AML-193 (cell line): ENCODE measurements at regions not wholly inside any gene's neighbourhood (a gene's known extent, or its start where the extent isn't known, plus 50 kb on each side); places are given as distances from the start of the nearest gene placed in this dataset.

ENCODE experiments used
- DNase-seq, 2 experiments: peaks; one replicate each; lab custom pipeline; 2025; lab: John Stamatoyannopoulos, UW

DNA sequence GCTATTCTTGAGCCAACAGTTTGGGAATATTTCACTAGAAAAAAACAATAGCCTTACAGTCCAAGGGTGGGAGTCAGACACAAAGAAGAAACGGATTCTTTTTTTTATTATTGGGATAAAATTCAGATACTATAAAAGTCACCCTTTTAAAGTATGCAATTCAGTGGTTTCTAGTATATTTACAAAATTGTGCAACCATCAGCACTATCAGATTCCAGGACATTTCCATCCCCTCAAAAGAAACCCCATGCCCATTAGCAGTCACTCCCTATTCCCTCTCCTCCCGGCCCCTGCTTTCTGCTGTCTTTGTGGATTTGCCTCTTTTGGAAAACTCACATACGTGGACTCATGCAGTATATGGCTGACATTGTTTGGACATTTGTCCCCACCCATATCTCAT, 134.4 kb downstream of the C16orf95 start:
- DNase-seq = no peak

DNA sequence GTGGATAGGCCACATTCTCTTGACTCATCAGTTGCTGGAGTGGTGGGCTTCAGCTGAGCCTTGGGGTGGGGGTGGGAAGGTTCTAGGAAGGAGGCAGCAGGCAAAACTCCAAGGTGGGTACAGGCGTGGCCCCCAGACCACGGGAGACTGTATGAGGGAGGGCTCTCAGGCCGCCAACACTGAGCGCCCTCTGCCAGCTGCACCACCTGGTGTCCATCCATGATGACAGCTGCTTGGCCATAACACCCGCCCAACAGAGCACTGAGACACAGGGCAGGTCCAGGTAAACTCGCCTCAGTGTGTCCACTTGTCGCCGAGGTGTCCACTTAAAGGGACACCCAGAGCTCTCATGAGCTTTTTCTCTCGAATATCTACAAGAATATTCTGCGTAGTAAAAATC, 133.5 kb downstream of the C16orf95 start:
- no peak for DNase-seq

DNA sequence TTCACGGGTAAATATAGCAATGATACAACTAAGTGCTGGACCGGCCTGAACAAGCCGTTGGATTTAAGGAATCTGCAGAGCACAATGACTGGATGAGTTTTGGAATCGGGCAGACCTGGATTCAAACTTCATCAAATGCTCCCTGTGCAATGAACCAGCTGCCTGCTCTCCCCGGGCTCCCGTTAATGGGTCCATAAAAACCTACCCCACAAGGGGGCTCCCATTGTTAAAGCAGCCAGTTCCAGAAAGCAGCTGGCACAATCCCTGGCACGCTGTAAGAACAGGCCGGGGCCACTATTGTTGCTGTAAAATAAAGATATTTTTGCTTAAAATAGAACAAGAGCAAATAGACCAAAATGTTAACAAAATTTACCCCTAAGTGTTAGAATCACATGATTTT, 131.9 kb downstream of the C16orf95 start:
- DNase-seq = no peak

DNA sequence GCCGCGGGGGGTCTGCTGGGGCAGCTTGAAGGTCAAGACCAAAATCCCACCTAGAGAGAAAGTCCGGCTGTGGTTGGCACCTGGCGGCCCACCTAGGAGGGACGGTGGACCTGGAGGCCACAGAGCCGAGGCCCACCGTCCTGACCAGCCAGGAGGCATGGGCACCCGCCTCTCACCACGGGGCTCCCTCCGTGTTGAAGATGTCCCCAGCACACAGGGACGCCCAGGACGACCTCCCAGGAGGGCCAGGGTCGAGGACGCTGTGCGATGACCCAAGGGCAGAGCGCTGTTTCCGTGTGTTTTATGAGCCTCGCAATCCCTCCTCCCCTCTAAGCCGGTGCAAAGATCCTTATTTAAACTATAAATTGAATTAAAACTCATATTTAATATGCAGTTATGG, 131.2 kb downstream of the C16orf95 start:
- no peak for DNase-seq

GRCh38 chr16:87186446-87186845, 130.7 kb downstream of the C16orf95 start:
- DNase-seq = no peak

DNA sequence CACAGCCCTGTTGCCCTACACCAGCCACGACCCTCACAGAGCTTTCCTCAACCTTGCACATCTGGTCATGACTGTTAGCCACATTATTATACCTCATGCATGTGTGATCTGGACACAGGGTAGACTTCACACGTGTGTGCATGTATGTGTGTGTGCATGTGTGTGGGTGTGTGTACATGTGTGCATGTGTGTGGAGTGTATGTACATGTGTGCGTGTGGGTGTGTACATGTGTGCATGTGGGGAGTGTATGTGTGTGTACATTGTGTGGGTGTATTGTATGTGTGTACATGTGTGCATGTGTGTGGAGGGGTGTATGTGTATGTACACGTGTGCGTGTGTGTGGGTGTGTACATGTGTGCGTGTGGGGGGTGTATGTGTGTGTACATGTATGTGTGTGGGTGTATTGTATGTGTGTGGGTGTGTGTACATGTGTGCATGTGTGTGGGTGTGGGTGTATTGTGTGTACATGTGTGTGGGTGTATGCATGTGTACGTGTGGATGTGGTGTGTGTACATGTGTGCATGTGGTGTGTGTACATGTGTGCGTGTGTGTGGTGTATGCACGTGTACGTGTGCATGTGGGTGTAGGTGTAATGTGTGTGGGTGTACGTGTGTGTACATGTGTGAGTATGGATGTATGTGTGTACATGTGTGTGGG, 130.2 kb downstream of the C16orf95 start:
- DNase-seq = no peak

DNA sequence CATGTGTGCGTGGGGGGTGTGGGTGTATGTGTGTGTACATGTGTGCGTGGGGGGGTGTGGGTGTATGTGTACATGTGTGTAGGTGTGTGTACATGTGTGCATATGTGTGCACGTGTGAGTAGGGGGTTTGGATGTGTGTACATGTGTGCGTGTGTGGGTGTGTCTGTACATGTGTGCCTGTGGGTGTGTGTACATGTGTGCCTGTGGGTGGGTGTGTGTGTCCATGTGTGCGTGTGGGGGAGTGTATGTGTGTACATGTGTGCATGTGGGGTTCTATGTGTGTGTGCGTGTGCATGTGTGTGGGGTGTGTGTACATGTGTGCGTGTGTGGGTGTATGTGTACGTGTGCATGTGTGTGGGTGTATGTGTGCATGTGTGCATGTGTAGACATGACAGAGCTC, 129.1 kb downstream of the C16orf95 start:
- no peak for DNase-seq

GRCh38 chr16:87189426-87189825, 127.8 kb downstream of the C16orf95 start:
- no peak for DNase-seq

DNA sequence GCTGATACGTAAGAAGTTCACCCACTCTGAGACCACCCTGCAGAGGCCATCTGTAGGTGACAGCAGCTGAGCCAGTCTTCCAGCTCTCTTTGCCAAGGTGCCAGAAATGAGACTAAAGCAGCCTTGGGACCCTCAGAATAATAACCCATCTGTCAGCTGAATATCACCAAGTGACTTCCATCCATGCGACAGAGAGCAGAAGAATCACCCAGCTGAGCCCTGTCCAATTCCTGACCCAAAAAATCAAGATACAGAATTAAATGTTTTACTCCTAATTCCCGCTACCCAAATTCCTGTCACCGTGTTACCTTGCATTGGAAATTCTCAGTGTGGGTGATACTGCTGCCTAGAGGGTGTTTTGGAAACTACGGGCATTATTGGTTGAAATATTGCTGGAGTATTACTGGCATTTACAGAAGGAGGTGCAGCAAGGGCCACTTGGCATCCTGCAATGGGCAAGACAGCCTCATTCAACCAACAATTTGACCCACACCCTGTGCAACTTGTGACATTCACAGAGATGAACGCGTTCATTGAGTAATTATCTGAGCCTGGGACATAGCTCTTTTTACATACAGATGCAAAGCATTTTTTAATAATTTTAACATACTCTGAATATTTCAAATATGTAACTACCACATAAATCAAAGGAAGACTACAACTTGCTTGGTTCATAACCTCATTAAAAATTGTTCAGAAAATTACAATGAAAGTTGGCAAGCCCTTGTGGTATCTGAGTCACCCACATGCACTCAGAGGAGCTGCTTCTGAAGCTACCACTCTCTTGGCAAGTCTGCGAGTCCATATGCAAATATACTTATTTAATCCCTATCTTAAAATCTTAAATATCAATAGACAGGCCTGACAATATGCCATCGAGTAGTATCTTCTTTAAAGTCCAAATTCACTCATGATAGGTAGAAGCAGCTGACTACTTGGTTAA, 126.6 kb downstream of the C16orf95 start:
- no peak for DNase-seq

DNA sequence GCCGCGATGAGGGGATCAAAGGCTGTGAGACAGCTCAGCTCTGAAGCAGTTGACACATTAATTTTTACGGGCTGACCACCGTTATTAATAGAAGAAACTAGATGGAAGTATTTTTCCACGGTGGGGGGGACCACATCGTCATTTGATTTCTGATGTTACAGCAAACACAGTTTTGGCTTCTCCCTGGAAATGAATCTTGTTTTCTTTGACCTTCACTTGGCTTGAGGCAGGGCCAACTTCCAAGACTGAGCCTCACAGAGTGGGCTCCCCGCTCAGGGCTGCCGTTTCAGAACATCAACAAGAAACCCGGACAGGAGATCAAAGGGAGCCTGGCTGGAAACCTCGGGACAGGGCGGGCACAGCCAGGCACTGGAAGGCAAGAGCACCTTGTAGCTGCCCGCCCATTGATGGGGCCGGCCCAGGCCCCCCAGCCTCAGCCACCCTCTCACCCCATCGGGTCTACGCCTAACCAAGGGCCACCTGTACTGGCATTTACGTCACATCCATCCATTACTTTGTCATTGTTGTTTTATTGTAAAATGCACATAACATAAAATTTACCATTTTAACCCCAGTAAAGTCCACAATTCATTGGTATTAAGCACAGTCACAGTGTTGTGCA, 124.6 kb downstream of the C16orf95 start:
- DNase-seq = no peak

- no peak for DNase-seq
These were observed 123.0 kb downstream of the C16orf95 start for GRCh38 chr16:87194172-87194571.

- no peak for DNase-seq
These were observed 122.0 kb downstream of the C16orf95 start for GRCh38 chr16:87195161-87195560.

GRCh38 chr16:87196231-87196630, 121.0 kb downstream of the C16orf95 start:
- DNase-seq = no peak

DNA sequence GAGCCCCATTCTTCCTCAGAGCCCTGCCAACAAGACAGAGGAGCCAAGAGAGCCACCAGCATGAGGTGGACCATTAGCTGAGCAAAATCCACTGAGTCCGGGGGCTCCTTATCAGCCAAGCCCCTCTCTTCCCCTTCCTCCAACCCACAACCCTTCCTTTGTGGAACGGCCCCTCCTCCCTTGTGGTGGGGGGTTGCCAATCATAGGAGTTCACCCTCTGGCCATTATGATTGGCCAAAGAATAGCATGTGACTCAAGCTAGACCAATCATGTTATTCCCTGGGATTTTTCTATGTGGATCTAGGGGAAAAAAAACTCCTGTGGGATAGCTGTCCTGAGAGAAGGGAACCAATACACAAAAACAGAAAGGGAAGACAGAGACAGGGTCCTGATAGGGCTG, 120.5 kb downstream of the C16orf95 start:
- DNase-seq = no peak

- DNase-seq = no peak
These were observed 118.8 kb downstream of the C16orf95 start for GRCh38 chr16:87198328-87198832.

GRCh38 chr16:87198881-87199280, 118.3 kb downstream of the C16orf95 start:
- no peak for DNase-seq

- no peak for DNase-seq
These were observed 117.8 kb downstream of the C16orf95 start for GRCh38 chr16:87199379-87199778.

DNA sequence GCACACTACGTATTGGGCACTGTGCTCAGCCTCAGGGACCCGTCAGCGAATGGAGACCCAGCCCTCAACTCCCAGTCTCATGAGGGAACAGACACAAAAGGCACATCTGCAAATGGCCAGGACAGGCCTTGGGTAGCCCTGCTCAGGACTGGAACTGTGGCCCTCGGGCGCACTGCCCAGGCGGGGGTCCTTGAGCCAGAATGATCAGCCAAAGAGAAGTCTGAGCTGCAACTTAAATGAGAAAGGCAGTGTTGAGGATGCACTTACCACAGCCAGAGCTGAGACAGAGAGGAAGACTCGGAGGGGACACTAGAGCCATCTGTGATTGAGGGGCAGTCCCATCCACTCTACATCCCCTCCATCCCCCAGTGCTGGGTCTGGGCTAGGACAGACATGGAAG, 117.3 kb downstream of the C16orf95 start:
- DNase-seq = no peak

DNA sequence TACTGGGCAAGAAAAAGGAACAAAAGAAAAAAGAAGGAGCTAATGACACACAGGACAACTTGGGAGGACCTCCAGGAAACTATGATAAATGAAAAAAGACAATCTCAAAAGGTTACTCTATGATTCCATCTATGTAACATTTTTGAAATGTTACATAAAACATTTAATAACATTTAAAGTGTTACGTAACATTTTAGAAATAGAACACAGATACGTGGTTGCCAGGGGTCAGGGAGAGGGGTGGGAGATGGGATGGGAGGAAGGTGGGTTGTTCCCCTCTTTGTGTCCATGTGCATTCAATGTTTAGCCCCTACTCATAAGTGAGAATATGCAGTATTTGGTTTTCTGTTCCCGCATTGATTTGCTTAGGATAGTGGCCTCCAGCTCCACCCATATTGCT, 116.6 kb downstream of the C16orf95 start:
- DNase-seq = no peak

- no peak for DNase-seq
These were observed 116.1 kb downstream of the C16orf95 start for GRCh38 chr16:87201052-87201451.

DNA sequence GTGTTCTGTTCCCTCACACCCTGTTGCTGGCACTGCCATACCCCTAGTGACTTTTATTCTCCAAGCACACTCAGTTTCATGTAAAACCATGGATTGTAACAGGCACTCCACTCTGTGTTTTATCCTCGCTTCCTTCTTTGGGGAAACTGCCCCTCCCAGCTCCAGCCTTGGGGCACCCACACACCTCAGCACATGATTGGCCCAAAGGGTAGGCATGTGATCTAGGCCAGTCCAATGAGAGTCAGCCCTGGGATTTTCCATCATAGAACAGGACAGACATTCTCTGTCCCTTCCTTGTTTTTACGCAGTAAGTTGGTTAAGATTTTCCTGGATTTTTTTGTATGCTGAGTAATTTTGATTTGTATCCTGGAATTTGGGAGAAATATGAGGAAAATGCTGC, 115.4 kb downstream of the C16orf95 start:
- DNase-seq = no peak

- DNase-seq = no peak
These were observed 114.8 kb downstream of the C16orf95 start for GRCh38 chr16:87202346-87202745.
